SK-N-SH treated with all-trans-retinoic acid at 6 μM for 48 hours (cell line): ENCODE measurements at regions not wholly inside any gene's neighbourhood (a gene's known extent, or its start where the extent isn't known, plus 50 kb on each side); places are given as distances from the start of the nearest gene placed in this dataset.

Experiments used
- ARNTL ChIP-seq: fragments of 450-650 bp; formaldehyde crosslinking; IDR thresholded peaks from 2 replicates; pipeline ENCODE4 v1.5.0; 2020; ENCODE audit warnings: low read depth, mild to moderate bottlenecking, moderate library complexity, borderline replicate concordance
- ISL1 ChIP-seq: fragments of 250-450 bp; sonication (Bioruptor Pico); IDR thresholded peaks from 2 replicates; pipeline ENCODE4 v2.1.2; 2022; ENCODE audit warnings: mild to moderate bottlenecking, moderate library complexity
- PPARA ChIP-seq: fragments of 250-450 bp; sonication (Bioruptor Pico); IDR thresholded peaks from 2 replicates; pipeline ENCODE4 v1.5.0; 2020; ENCODE audit warnings: mild to moderate bottlenecking, borderline replicate concordance
- SNAI2 ChIP-seq: fragments of 250-450 bp; sonication (Bioruptor Pico); IDR thresholded peaks from 2 replicates; pipeline ENCODE4 v1.5.0; 2020; ENCODE audit warnings: mild to moderate bottlenecking, moderate library complexity
- TCF4 ChIP-seq: fragments of 250-450 bp; sonication (Bioruptor Pico); IDR thresholded peaks from 2 replicates; pipeline ENCODE4 v1.8.0; 2021; ENCODE audit warnings: mild to moderate bottlenecking, moderate library complexity, borderline replicate concordance
- ZFP3 ChIP-seq: fragments of 250-450 bp; sonication (Bioruptor Pico); IDR thresholded peaks from 2 replicates; pipeline ENCODE4 v1.5.0; 2020; ENCODE audit warnings: mild to moderate bottlenecking, moderate library complexity
- ZFP30 ChIP-seq: fragments of 450-650 bp; formaldehyde crosslinking; IDR thresholded peaks from 2 replicates; pipeline ENCODE4 v1.5.0; 2022; ENCODE audit warnings: mild to moderate bottlenecking, moderate library complexity
- ZNF565 ChIP-seq: fragments of 450-650 bp; formaldehyde crosslinking; conservative IDR thresholded peaks from 2 replicates; pipeline ENCODE4 v1.5.0; 2020; ENCODE audit warnings: low read depth, mild to moderate bottlenecking, moderate library complexity
- TF ChIP-seq, protein P1 (sequence below): fragments of 250-450 bp; sonication (Bioruptor Pico); IDR thresholded peaks from 2 replicates; pipeline ENCODE4 v1.8.0; 2020; ENCODE audit warnings: mild to moderate bottlenecking, moderate library complexity, borderline replicate concordance
- TF ChIP-seq, protein P2 (sequence below): fragments of 250-450 bp; sonication (Bioruptor Pico); IDR thresholded peaks from 2 replicates; pipeline ENCODE4 v1.5.0; 2020; ENCODE audit warnings: mild to moderate bottlenecking, moderate library complexity

DNA sequence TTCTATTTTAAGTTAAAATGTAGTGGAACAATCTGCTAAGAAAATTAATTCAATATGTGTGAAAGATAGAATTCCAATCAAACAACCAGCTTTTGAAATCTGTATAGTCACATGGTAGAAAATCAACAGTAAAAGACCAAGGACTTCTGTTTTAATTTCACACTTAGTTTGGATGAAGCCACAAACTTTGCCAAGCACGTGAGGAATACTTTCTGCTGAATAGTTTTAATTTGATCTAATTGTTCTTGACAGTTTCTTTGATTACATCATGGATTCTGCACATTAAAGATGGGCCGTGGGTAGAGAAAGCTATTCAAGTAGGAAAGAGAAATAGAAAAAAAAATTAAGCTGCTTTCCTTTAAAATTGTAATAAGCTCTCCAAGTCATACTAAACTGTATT is 137.9 kb upstream of the FAM241A start:
- TF ChIP-seq ZFP3 (CRISPR knock-in tag) (no peak), ARNTL (no peak), ZFP30 (CRISPR knock-in tag) (no peak), ISL1 (no peak), TCF4 (CRISPR knock-in tag) (no peak), SNAI2 (no peak), PPARA (CRISPR knock-in tag) (no peak), ZNF565 (CRISPR knock-in tag) (no peak)
- TF ChIP-seq, protein P1, sequence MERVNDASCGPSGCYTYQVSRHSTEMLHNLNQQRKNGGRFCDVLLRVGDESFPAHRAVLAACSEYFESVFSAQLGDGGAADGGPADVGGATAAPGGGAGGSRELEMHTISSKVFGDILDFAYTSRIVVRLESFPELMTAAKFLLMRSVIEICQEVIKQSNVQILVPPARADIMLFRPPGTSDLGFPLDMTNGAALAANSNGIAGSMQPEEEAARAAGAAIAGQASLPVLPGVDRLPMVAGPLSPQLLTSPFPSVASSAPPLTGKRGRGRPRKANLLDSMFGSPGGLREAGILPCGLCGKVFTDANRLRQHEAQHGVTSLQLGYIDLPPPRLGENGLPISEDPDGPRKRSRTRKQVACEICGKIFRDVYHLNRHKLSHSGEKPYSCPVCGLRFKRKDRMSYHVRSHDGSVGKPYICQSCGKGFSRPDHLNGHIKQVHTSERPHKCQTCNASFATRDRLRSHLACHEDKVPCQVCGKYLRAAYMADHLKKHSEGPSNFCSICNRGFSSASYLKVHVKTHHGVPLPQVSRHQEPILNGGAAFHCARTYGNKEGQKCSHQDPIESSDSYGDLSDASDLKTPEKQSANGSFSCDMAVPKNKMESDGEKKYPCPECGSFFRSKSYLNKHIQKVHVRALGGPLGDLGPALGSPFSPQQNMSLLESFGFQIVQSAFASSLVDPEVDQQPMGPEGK (CRISPR knock-in tag), result no peak
- TF ChIP-seq, protein P2, sequence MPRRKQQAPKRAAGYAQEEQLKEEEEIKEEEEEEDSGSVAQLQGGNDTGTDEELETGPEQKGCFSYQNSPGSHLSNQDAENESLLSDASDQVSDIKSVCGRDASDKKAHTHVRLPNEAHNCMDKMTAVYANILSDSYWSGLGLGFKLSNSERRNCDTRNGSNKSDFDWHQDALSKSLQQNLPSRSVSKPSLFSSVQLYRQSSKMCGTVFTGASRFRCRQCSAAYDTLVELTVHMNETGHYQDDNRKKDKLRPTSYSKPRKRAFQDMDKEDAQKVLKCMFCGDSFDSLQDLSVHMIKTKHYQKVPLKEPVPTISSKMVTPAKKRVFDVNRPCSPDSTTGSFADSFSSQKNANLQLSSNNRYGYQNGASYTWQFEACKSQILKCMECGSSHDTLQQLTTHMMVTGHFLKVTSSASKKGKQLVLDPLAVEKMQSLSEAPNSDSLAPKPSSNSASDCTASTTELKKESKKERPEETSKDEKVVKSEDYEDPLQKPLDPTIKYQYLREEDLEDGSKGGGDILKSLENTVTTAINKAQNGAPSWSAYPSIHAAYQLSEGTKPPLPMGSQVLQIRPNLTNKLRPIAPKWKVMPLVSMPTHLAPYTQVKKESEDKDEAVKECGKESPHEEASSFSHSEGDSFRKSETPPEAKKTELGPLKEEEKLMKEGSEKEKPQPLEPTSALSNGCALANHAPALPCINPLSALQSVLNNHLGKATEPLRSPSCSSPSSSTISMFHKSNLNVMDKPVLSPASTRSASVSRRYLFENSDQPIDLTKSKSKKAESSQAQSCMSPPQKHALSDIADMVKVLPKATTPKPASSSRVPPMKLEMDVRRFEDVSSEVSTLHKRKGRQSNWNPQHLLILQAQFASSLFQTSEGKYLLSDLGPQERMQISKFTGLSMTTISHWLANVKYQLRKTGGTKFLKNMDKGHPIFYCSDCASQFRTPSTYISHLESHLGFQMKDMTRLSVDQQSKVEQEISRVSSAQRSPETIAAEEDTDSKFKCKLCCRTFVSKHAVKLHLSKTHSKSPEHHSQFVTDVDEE (CRISPR knock-in tag), result no peak
